GM23338 (cell line): ENCODE measurements at regions not wholly inside any gene's neighbourhood (a gene's known extent, or its start where the extent isn't known, plus 50 kb on each side); places are given as distances from the start of the nearest gene placed in this dataset.

Experiments
- CREB1 ChIP-seq: fragments of 250-450 bp; sonication (Bioruptor Pico); IDR thresholded peaks from 2 replicates; pipeline ENCODE4 v1.5.0; 2020; ENCODE audit warnings: low read depth, mild to moderate bottlenecking, moderate library complexity
- CTCF ChIP-seq, 2 experiments: fragments of 200-600 bp in 1 of 2; sonication (generic) in 1 of 2; conservative IDR thresholded peaks; 2 replicates each; pipeline versions ENCODE4 v1.5.1 to v1.6.1; 2016 to 2017; ENCODE audit warnings: antibody characterized with exemption in 2 of 2, low read depth in 2 of 2, mild to moderate bottlenecking in 2 of 2, moderate library complexity in 1 of 2
- EZH2 ChIP-seq: fragments of 200-600 bp; sonication (generic); IDR thresholded peaks from one replicate; pipeline ENCODE4 v1.8.0; 2017; ENCODE audit warnings: antibody characterized with exemption, mild to moderate bottlenecking, low read depth; ENCODE audit not compliant: unreplicated experiment
- JUNB ChIP-seq: IDR thresholded peaks from one replicate; pipeline ENCODE4 v1.6.1; 2016; ENCODE audit warnings: antibody characterized with exemption; ENCODE audit not compliant: unreplicated experiment
- POLR2AphosphoS5 ChIP-seq: IDR thresholded peaks from 2 replicates; pipeline ENCODE4 v1.6.1; 2016; ENCODE audit warnings: antibody characterized with exemption, low read depth
- STAT1 ChIP-seq: IDR thresholded peaks from one replicate; pipeline ENCODE4 v1.6.1; 2016; ENCODE audit warnings: antibody characterized with exemption; ENCODE audit not compliant: unreplicated experiment
- TF ChIP-seq, protein P1 (sequence below): IDR thresholded peaks from one replicate; pipeline ENCODE4 v1.6.1; 2018; ENCODE audit warnings: antibody characterized with exemption; ENCODE audit not compliant: unreplicated experiment

DNA sequence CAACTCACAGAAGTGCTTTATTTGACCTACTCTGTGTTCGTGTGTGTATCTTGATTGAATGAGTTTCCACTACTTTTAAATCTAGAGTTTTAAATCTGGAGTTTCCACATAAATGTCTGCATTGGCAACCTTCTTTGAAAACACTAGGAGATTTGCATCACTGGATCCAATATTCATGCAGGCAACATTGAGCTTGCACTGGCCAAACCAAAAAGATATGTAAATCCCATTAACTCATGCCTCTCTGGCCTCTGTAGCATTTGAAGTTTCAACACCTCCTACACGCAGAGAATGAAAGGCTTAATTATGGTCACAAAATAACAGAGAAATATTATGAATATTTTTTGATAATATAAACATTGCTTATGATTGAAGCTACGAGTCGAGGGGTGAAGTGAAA lies 178.6 kb downstream of the DUSP6 start:
- no peak for TF ChIP-seq CTCF (conservative IDR thresholded peaks at IDR 0.05; ENCODE audit: low read depth in 2 of 2)
- TF ChIP-seq EZH2 = no peak
- no peak for TF ChIP-seq CREB1 (CRISPR knock-in tag)
- no peak for TF ChIP-seq JUNB
- no peak for TF ChIP-seq POLR2AphosphoS5
- TF ChIP-seq, protein P1, sequence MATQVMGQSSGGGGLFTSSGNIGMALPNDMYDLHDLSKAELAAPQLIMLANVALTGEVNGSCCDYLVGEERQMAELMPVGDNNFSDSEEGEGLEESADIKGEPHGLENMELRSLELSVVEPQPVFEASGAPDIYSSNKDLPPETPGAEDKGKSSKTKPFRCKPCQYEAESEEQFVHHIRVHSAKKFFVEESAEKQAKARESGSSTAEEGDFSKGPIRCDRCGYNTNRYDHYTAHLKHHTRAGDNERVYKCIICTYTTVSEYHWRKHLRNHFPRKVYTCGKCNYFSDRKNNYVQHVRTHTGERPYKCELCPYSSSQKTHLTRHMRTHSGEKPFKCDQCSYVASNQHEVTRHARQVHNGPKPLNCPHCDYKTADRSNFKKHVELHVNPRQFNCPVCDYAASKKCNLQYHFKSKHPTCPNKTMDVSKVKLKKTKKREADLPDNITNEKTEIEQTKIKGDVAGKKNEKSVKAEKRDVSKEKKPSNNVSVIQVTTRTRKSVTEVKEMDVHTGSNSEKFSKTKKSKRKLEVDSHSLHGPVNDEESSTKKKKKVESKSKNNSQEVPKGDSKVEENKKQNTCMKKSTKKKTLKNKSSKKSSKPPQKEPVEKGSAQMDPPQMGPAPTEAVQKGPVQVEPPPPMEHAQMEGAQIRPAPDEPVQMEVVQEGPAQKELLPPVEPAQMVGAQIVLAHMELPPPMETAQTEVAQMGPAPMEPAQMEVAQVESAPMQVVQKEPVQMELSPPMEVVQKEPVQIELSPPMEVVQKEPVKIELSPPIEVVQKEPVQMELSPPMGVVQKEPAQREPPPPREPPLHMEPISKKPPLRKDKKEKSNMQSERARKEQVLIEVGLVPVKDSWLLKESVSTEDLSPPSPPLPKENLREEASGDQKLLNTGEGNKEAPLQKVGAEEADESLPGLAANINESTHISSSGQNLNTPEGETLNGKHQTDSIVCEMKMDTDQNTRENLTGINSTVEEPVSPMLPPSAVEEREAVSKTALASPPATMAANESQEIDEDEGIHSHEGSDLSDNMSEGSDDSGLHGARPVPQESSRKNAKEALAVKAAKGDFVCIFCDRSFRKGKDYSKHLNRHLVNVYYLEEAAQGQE = no peak
- TF ChIP-seq STAT1 = no peak
